Neural cell (in vitro differentiated cells): ENCODE measurements at regions not wholly inside any gene's neighbourhood (a gene's known extent, or its start where the extent isn't known, plus 50 kb on each side); places are given as distances from the start of the nearest gene placed in this dataset.

Experiments used
- H2AFZ ChIP-seq: fragments of 200-600, 300-800 bp; sonication (generic), shearing (Covaris generic); 2 replicates; pipeline ENCODE4 v1.6.0; 2014; ENCODE audit warnings: low read depth, mild to moderate bottlenecking, antibody characterized with exemption, low read length, moderate library complexity
- H3F3A ChIP-seq: fragments of 200-600 bp; shearing (Covaris generic); 2 replicates; pipeline ENCODE4 v1.6.1; 2016; ENCODE audit warnings: mild to moderate bottlenecking, moderate library complexity, mixed read lengths, antibody characterized with exemption, low read length; ENCODE audit not compliant: insufficient read depth, poor library complexity, severe bottlenecking
- H3K27ac ChIP-seq: fragments of 200-600, 300-800 bp; sonication (generic), shearing (Covaris generic); 2 replicates; pipeline ENCODE4 v1.5.1; 2014; ENCODE audit warnings: mild to moderate bottlenecking, low read length, moderate library complexity
- H3K27me3 ChIP-seq: fragments of 300-800, 200-600 bp; sonication (generic), shearing (Covaris generic); 2 replicates; pipeline ENCODE4 v1.6.0; 2014; ENCODE audit warnings: mild to moderate bottlenecking, low read depth, low read length, moderate library complexity; ENCODE audit not compliant: insufficient read depth
- H3K36me3 ChIP-seq: fragments of 300-800, 200-600 bp; sonication (generic), shearing (Covaris generic); 2 replicates; pipeline ENCODE4 v1.5.1; 2014; ENCODE audit warnings: mild to moderate bottlenecking, antibody characterized with exemption, low read length, moderate library complexity; ENCODE audit not compliant: insufficient read depth
- H3K4me2 ChIP-seq: fragments of 300-800, 200-600 bp; sonication (generic), shearing (Covaris generic); 2 replicates; pipeline ENCODE4 v1.6.0; 2014; ENCODE audit warnings: mild to moderate bottlenecking, low read length
- H3K4me3 ChIP-seq: fragments of 300-800, 200-600 bp; sonication (generic), shearing (Covaris generic); 2 replicates; pipeline ENCODE4 v1.5.1; 2014; ENCODE audit warnings: mild to moderate bottlenecking, low read length, moderate library complexity
- H3K79me2 ChIP-seq: fragments of 200-600 bp; shearing (Covaris generic); replicated peaks from 2 replicates; pipeline ENCODE4 v1.6.0; 2014; ENCODE audit warnings: mild to moderate bottlenecking, low read length, moderate library complexity; ENCODE audit not compliant: insufficient read depth
- H3K9ac ChIP-seq: fragments of 300-800, 200-600 bp; sonication (generic), shearing (Covaris generic); 2 replicates; pipeline ENCODE4 v1.6.1; 2016; ENCODE audit warnings: mild to moderate bottlenecking, low read length, mixed read lengths
- H3K9me2 ChIP-seq: fragments of 200-600 bp; shearing (Covaris generic); 2 replicates; pipeline ENCODE4 v1.6.1; 2016; ENCODE audit warnings: mild to moderate bottlenecking, low read length, mixed read lengths; ENCODE audit not compliant: insufficient read depth
- H3K9me3 ChIP-seq: fragments of 200-600, 300-800 bp; sonication (generic), shearing (Covaris generic); 2 replicates; pipeline ENCODE4 v1.6.1; 2016; ENCODE audit warnings: mild to moderate bottlenecking, mixed run types, low read length, moderate library complexity, mixed read lengths
- H4K20me1 ChIP-seq: fragments of 200-600 bp; shearing (Covaris generic); 2 replicates; pipeline ENCODE4 v1.6.1; 2016; ENCODE audit warnings: mild to moderate bottlenecking, mixed run types; ENCODE audit not compliant: insufficient read depth
- CTCF ChIP-seq: fragments of 450-650 bp; IDR thresholded peaks from 2 replicates; pipeline ENCODE4 v1.5.1; 2014; ENCODE audit warnings: antibody characterized with exemption, mild to moderate bottlenecking, moderate library complexity; ENCODE audit not compliant: poor library complexity, severe bottlenecking
- EP300 ChIP-seq: fragments of 450-650 bp; conservative IDR thresholded peaks from 2 replicates; pipeline ENCODE4 v1.6.1; 2014; ENCODE audit warnings: antibody characterized with exemption, mild to moderate bottlenecking, moderate library complexity; ENCODE audit not compliant: poor library complexity, severe bottlenecking
- EZH2 ChIP-seq: fragments of 200-600, 300-800 bp; shearing (Covaris generic), sonication (generic); IDR thresholded peaks from 2 replicates; pipeline ENCODE4 v1.6.1; 2014; ENCODE audit warnings: antibody characterized with exemption, low read length, borderline replicate concordance, mild to moderate bottlenecking; ENCODE audit not compliant: insufficient read depth, poor library complexity, severe bottlenecking
- MXI1 ChIP-seq: fragments of 450-650 bp; conservative IDR thresholded peaks from 2 replicates; pipeline ENCODE4 v1.6.1; 2014; ENCODE audit warnings: antibody characterized with exemption, mild to moderate bottlenecking; ENCODE audit not compliant: poor library complexity, severe bottlenecking
- POLR2AphosphoS5 ChIP-seq: IDR thresholded peaks from 2 replicates; pipeline ENCODE4 v1.6.1; 2012
- RAD21 ChIP-seq: fragments of 450-650 bp; conservative IDR thresholded peaks from 2 replicates; pipeline ENCODE4 v1.6.1; 2014; ENCODE audit warnings: antibody characterized with exemption, mild to moderate bottlenecking, moderate library complexity
- REST ChIP-seq: IDR thresholded peaks from 2 replicates; pipeline ENCODE4 v1.6.1; 2012; ENCODE audit warnings: borderline replicate concordance
- SMC3 ChIP-seq: fragments of 450-650 bp; conservative IDR thresholded peaks from 2 replicates; pipeline ENCODE4 v1.6.1; 2014; ENCODE audit warnings: antibody characterized with exemption, mild to moderate bottlenecking, moderate library complexity; ENCODE audit not compliant: poor library complexity
- TAF1 ChIP-seq: IDR thresholded peaks from 2 replicates; pipeline ENCODE4 v1.6.1; 2012; ENCODE audit warnings: low read depth

GRCh38 chr21:14836950-14837349 lies 227.8 kb downstream of the NRIP1 start:
- Histone ChIP-seq H3K9ac (no peak overlapping the region), H3K4me2 (no peak overlapping the region), H3F3A (peaks cover 3% of the 10 kb centered on the region), H3K9me2 (no peaks in the 10 kb centered on the region), H3K9me3 (no peaks in the 10 kb centered on the region), H2AFZ (no peak overlapping the region), H3K79me2 (no peaks in the 10 kb centered on the region), H3K36me3 (no peaks in the 10 kb centered on the region), H3K27ac (no peak overlapping the region), H3K27me3 (no peaks in the 10 kb centered on the region), H4K20me1 (no peaks in the 10 kb centered on the region), H3K4me3 (no peak overlapping the region)
- TF ChIP-seq SMC3 (no peak), EZH2 (no peak), MXI1 (no peak), TAF1 (no peak), POLR2AphosphoS5 (no peak), EP300 (no peak), CTCF (no peak), RAD21 (no peak)

- H4K20me1 ChIP-seq: no peaks in the 10 kb centered on the region
- TF ChIP-seq TAF1: no peak
- no peak for TF ChIP-seq REST
- TF ChIP-seq EZH2: no peak
- no peak for TF ChIP-seq MXI1
- no peak for TF ChIP-seq EP300
- TF ChIP-seq CTCF: no peak
- TF ChIP-seq POLR2AphosphoS5: no peak
- TF ChIP-seq RAD21: no peak
- TF ChIP-seq SMC3: no peak
- H3K9me2 ChIP-seq: no peaks in the 10 kb centered on the region
- peaks cover 3% of the 10 kb centered on the region for H3F3A ChIP-seq
- H2AFZ ChIP-seq: no peak overlapping the region
- H3K36me3 ChIP-seq: no peaks in the 10 kb centered on the region
- no peaks in the 10 kb centered on the region for H3K9me3 ChIP-seq
- no peak overlapping the region for H3K4me3 ChIP-seq
- no peaks in the 10 kb centered on the region for H3K27me3 ChIP-seq
- H3K27ac ChIP-seq: no peak overlapping the region
- no peaks in the 10 kb centered on the region for H3K79me2 ChIP-seq
- H3K9ac ChIP-seq: no peak overlapping the region
- H3K4me2 ChIP-seq: no peak overlapping the region
Measured at GRCh38 chr21:14833666-14834351, 231.0 kb downstream of the NRIP1 start.
